Keratinocyte (primary cell): ENCODE measurements at regions not wholly inside any gene's neighbourhood (a gene's known extent, or its start where the extent isn't known, plus 50 kb on each side); places are given as distances from the start of the nearest gene placed in this dataset.

Source experiments
- DNase-seq: peaks from one replicate; pipeline ENCODE4 v3.0.0-alpha.2; 2011; ENCODE audit warnings: low read depth, missing footprints, low spot score
- FAIRE-seq: peaks from 2 replicates; lab custom pipeline; 2011; peaks lifted over from hg19 to GRCh38; lab: Jason Lieb, UNC
- H2AFZ ChIP-seq: 2 replicates; pipeline ENCODE4 v1.6.0; 2012; ENCODE audit warnings: low read length, control low read depth, inconsistent platforms; ENCODE audit not compliant: control insufficient read depth
- H3K27ac ChIP-seq: 2 replicates; pipeline ENCODE4 v1.5.1; 2011; ENCODE audit warnings: low read length; ENCODE audit not compliant: control insufficient read depth, insufficient read depth
- H3K27me3 ChIP-seq: 3 replicates; pipeline ENCODE4 v1.6.0; 2011; ENCODE audit warnings: low read length; ENCODE audit not compliant: control insufficient read depth, insufficient read depth; ENCODE audit errors: extremely low read depth
- H3K36me3 ChIP-seq, 2 experiments: 2 replicates in 1 of 2; 3 replicates in 1 of 2; pipeline ENCODE4 v1.5.1; 2011; ENCODE audit warnings: low read length in 2 of 2, mild to moderate bottlenecking in 1 of 2; ENCODE audit not compliant: control insufficient read depth in 2 of 2, insufficient read depth in 2 of 2; ENCODE audit errors: extremely low read depth in 1 of 2
- H3K4me1 ChIP-seq: 3 replicates; pipeline ENCODE4 v1.5.1; 2011; ENCODE audit warnings: low read length; ENCODE audit not compliant: control insufficient read depth, insufficient read depth; ENCODE audit errors: extremely low read depth
- H3K4me2 ChIP-seq: 3 replicates; pipeline ENCODE4 v1.6.0; 2011; ENCODE audit warnings: low read depth, low read length; ENCODE audit not compliant: control insufficient read depth, insufficient read depth; ENCODE audit errors: extremely low read depth
- H3K4me3 ChIP-seq, 3 experiments: fragments of 200-600 bp in 1 of 3; sonication (generic) in 1 of 3; 2 replicates in 2 of 3; 3 replicates in 1 of 3; pipeline ENCODE4 v1.5.1; 2011 to 2016; ENCODE audit warnings: low read length in 3 of 3, mild to moderate bottlenecking in 3 of 3, control low read depth in 2 of 3, inconsistent platforms in 1 of 3, low read depth in 1 of 3, mixed read lengths in 1 of 3, mixed run types in 1 of 3, moderate library complexity in 1 of 3; ENCODE audit not compliant: control insufficient read depth in 2 of 3, insufficient read depth in 2 of 3; ENCODE audit errors: extremely low read depth in 1 of 3
- H3K79me2 ChIP-seq: 2 replicates; pipeline ENCODE4 v1.6.0; 2012; ENCODE audit warnings: low read length; ENCODE audit not compliant: control insufficient read depth, insufficient read depth
- H3K9ac ChIP-seq: 3 replicates; pipeline ENCODE4 v1.6.0; 2011; ENCODE audit warnings: low read length; ENCODE audit not compliant: control insufficient read depth, insufficient read depth; ENCODE audit errors: extremely low read depth
- H3K9me1 ChIP-seq: 3 replicates; pipeline ENCODE4 v1.6.0; 2011; ENCODE audit warnings: low read length; ENCODE audit not compliant: control insufficient read depth, insufficient read depth; ENCODE audit errors: extremely low read depth
- H3K9me3 ChIP-seq: 2 replicates; pipeline ENCODE4 v1.5.1; 2012; ENCODE audit warnings: low read depth, low read length; ENCODE audit not compliant: control insufficient read depth
- H4K20me1 ChIP-seq: 3 replicates; pipeline ENCODE4 v1.6.0; 2011; ENCODE audit warnings: low read length; ENCODE audit not compliant: control insufficient read depth, insufficient read depth; ENCODE audit errors: extremely low read depth
- CTCF ChIP-seq, 3 experiments: IDR thresholded peaks in 1 of 3; conservative IDR thresholded peaks in 1 of 3; optimal IDR thresholded peaks in 1 of 3; 2 replicates in 2 of 3; 3 replicates in 1 of 3; pipeline versions ENCODE3 to v1.5.1; 2011; ENCODE audit warnings: low read length in 3 of 3, mild to moderate bottlenecking in 3 of 3, moderate library complexity in 2 of 3, control low read depth in 1 of 3, inconsistent platforms in 1 of 3; ENCODE audit not compliant: insufficient read depth in 2 of 3; ENCODE audit errors: extremely low read depth in 1 of 3
- EZH2 ChIP-seq: IDR thresholded peaks from one replicate; pipeline ENCODE4 v1.6.1; 2012; ENCODE audit warnings: inconsistent platforms, mild to moderate bottlenecking, low read length, moderate library complexity
- dilution Hi-C: fragments of 300-500 bp; cut with MboI; formaldehyde crosslinking; loops from one replicate; pipeline ENCODE4 v1.7.0; 2020; ENCODE audit warnings: low sequenced_read_pairs; ENCODE audit not compliant: extremely low pct_ligation_motif_present

GRCh38 chr6:21478411-21478810 is 115.1 kb upstream of the SOX4 start:
- TF ChIP-seq EZH2 (no peak), CTCF (optimal IDR thresholded peaks at IDR 0.05 in 1 of 3, IDR thresholded peaks at IDR 0.05 in 1 of 3, conservative IDR thresholded peaks at IDR 0.05 in 1 of 3; ENCODE audit: extremely low read depth in 1 of 3, insufficient read depth in 2 of 3, low read length in 3 of 3) (no peak)

GRCh38 chr6:21478883-21479539 is 114.5 kb upstream of the SOX4 start:
- H3K4me1 ChIP-seq: peaks cover 4% of the 10 kb centered on the region
- FAIRE-seq (peak; percentile 9), DNase-seq (no peak)
- H3K27ac ChIP-seq: no peak overlapping the region
- peak overlapping the region in 2 of 3 experiments; percentile 27 to 40 for H3K4me3 ChIP-seq
- dilution Hi-C loops: no loop called here
- no peaks in the 10 kb centered on the region for H3K36me3 ChIP-seq
- no peaks in the 10 kb centered on the region for H3K9me3 ChIP-seq
- peak overlapping the region; percentile 88 for H2AFZ ChIP-seq
- H3K9me1 ChIP-seq: no peaks in the 10 kb centered on the region
- no peaks in the 10 kb centered on the region for H3K79me2 ChIP-seq
- no peaks in the 10 kb centered on the region for H4K20me1 ChIP-seq
- H3K4me2 ChIP-seq: peak overlapping the region; percentile 77
- no peak for TF ChIP-seq CTCF (optimal IDR thresholded peaks at IDR 0.05 in 1 of 3, IDR thresholded peaks at IDR 0.05 in 1 of 3, conservative IDR thresholded peaks at IDR 0.05 in 1 of 3; ENCODE audit: extremely low read depth in 1 of 3, insufficient read depth in 2 of 3, low read length in 3 of 3)
- no peak for TF ChIP-seq EZH2
- no peaks in the 10 kb centered on the region for H3K27me3 ChIP-seq
- H3K9ac ChIP-seq: no peak overlapping the region

More at GRCh38 chr6:21478411-21478810, 115.1 kb upstream of the SOX4 start:
- DNase-seq (no peak), FAIRE-seq (no peak)
- dilution Hi-C loops: no loop called here
- Histone ChIP-seq H3K4me1 (peaks cover 4% of the 10 kb centered on the region), H3K79me2 (no peaks in the 10 kb centered on the region), H3K9ac (no peak overlapping the region), H3K9me1 (no peaks in the 10 kb centered on the region), H3K27me3 (no peaks in the 10 kb centered on the region), H3K36me3 (no peaks in the 10 kb centered on the region), H3K4me2 (no peak overlapping the region), H3K9me3 (no peaks in the 10 kb centered on the region), H2AFZ (no peak overlapping the region), H3K4me3 (no peak overlapping the region), H4K20me1 (no peaks in the 10 kb centered on the region), H3K27ac (no peak overlapping the region)
